Stimulated activated CD8-positive, alpha-beta memory T cell treated with anti-CD3 and anti-CD28 coated beads, Interleukin-4, amount 100 ng/mL, for 48 hours (primary cell): ENCODE measurements at regions not wholly inside any gene's neighbourhood (a gene's known extent, or its start where the extent isn't known, plus 50 kb on each side); places are given as distances from the start of the nearest gene placed in this dataset.

ENCODE experiments used
- DNase-seq: peaks from one replicate; pipeline ENCODE4 v3.0.0-alpha.2; 2020

DNA sequence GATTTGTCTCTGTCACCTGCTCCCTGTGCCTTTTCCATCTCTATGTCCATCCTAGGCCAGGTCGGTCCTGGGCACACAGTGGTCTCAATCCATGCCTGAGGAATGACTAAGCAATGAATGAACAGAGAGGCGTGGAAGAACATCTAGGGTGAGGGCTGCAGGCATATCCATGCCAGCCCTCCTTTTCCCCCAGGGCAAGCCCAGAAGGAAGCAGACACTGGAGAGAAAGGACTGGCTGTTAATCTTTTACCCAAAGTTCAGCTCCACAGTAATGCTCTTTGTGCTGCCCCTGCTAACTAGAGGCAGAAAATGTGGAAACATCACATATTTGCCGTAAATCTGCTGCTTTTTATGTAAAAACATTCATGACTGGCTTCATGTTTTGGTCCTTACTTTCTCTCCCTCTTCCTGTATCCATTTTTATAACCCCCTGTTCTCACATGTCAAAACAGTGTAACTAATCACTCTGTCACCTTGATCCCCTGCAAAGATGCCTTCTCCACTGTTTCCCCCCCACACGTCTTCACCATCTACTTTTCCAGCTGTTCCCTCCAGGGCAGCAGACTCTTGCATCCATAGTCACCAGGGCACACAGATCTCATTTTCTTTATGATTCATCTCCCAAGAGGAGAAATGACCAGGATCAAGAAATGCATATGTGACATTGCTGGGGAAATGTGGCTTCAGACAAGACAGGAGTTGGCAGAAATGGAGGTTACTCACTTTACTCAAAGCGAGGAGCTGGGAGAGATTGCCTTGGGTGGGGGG is 166.4 kb upstream of the PROX1 start:
- no peak for DNase-seq

DNA sequence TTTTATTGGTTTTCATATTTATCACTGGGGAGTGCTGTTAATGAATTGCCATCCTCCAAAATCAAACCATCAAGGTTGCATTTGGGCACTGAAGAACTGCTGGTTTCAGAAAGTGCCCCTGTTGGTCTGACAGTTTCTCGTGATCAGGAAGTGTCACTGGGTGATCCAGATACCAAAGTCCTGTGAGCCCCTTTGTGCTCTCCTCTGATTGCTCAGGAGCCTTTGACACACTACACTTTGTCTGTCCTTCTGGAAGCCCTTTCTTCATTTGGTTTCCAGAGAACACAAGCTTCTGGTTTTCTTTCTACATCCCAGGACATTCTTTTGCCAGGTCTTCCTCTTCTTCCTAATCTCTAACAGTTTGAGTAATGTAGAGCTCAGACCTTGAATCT is 165.8 kb upstream of the PROX1 start:
- no peak for DNase-seq

DNA sequence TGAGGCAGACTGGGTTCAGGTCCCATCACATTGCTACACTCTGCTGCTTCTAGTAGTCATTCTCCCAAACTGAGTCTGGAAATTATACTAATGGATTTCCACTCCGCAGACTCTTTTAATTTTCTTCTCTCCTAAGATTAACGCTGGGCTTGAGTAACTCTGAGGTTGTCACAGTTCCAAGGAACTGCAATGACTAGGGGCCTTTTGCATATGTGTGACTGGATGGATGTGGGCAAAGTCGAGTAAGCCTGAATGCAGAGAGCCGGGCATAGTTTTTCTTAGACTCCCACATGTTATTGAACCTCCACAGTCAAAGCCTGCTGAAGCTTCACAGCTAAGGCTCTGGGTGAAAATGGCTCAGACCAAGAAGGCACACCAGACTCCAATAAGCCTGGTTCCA is 160.9 kb upstream of the PROX1 start:
- no peak for DNase-seq

DNA sequence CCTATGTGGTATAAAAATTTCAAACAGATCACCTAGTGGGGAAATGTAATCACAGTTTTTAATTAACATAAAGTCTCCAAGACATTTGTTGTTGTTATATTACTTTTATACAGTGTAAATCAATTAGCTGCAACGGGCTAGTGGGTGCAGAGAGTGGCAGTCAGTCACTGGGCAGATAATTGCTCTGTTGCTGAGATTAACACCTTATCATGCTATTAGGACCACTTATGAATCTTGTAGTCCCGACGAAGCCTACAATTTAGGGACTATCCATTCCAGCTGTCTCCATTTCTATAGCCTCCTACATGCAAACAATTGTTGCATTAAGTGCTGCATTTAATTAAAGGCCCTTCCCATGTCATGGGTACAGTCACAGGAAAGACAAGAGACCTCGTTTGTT is 158.9 kb upstream of the PROX1 start:
- DNase-seq, result no peak

DNA sequence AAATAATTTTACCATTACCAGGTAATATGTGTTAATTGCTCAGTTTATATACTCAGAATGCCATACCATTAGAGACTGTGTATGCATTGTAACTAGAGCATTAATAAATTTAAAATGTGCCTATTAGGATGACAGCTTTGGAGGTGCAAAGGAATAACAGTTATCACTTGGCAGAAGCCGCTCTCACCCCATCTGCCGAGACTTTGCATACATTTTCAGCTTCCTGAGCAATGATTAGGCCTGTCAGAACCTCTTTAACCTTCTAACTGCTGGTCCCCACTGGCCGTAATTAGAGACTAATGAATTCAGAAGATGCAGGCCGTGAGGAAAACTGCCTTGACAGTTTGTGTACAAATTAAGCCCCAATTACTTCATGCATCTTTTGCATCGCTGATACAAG is 158.0 kb upstream of the PROX1 start:
- no peak for DNase-seq

DNA sequence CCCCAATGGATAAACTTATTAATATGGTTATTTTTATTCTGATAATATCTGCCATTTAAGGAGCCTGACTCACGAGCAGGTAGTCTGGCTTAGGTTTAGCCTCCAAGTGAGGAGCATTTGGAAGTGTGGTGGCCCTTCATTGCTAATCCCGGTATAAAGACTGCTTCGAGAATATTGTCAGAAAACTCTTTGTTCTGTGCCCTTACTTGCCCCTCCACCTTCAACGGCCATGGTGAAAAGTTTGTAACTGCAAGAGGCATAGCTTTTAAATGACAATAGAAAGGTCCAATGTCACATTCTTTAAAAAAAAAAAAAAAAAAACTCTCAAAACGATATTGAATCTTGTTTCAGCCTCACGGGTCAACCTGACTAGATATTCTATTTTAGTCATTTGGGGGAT is 157.4 kb upstream of the PROX1 start:
- DNase-seq, result no peak

DNA sequence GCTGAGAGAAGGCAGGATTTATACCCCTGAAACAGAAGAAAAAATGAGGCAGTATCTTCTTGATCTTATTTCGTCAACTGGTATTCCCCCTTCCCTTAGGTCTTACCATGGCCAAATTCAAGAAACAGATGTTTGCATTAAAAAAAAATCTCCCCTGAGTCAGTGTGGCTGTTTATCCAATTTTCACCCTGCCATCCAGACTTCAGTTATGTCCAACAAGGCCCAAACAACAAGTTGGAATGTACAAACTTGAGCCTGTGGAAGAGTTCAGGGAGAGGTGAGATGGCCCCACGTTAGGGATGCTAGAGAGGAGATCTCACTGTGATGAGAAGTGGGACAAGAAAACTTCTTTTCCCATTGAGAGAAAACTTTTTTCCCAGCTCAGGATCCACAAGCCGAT is 147.2 kb upstream of the PROX1 start:
- DNase-seq, result no peak

DNA sequence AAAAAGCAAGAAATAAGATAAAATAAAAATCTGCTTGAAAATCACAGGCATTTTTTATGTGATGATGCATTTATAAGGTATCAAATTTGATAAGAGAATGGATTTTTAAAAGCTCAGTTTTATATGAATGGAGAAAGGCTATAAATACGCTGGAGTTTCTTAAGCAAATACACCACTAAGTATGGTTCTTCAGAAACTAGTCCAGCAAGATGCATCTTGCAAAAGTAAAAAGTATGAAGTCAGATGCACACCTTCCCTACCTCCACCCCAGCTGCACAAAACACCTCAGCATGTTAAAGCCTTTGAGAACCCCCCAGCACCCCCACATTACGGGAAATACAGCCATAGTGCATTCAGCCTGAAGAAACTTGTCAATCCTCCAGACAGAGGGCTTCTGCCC is 143.1 kb upstream of the PROX1 start:
- no peak for DNase-seq

DNA sequence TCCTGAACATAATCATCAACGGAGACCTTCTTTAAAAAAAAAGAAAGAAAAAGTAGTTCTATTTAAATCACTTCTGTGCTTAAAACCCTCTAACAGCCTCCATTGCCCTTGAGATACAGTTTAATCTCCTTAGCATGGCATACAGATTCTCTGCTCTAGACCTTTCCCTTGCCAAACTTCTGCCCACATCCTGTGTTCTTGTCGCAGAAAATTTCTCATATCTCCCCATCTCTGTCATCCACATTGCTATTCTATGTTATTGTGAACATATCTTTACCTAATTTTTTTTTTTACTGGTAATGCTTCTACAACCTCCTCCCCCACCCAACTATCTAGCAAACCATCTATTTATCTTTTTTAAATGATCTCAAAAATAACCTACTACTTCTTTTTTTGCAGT is 135.7 kb upstream of the PROX1 start:
- no peak for DNase-seq

DNA sequence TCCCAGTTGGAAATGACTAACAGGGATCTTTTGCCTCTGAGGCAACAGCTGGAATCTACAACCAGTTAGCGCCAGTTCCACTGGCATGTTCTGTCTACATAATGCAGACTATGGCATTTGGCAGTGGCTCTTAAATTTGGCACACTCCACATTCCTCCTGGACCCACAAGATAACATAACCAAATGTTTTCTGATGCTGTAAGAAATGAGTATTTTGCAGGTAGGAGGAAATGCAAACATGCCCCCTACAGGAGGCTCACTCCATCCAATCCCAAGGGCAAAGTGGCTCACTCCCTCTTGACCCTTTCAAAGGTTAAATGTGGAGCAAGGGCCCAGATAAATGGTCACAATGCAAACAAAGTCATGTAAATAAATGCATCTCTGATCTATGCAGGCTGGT is 129.2 kb upstream of the PROX1 start:
- no peak for DNase-seq

DNA sequence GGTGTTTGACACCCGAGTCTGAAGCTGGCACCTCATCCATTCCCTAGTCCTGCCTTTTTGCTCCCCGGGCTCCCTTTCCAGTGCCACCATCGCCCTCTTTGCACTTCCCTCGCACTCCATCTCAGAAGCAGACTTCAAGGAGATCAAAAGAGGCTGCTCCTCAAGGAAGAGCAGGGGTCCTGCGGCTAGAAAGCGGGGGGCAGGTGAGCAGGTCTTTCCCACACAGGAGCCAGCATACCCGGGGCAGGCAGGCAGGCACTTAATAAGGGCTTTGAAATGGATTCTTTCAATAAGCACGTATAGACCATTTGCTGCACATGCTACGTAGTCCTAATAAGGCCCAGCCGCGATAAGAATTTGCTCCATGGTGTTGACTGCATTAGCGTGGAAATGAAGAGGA is 125.9 kb upstream of the PROX1 start:
- no peak for DNase-seq

DNA sequence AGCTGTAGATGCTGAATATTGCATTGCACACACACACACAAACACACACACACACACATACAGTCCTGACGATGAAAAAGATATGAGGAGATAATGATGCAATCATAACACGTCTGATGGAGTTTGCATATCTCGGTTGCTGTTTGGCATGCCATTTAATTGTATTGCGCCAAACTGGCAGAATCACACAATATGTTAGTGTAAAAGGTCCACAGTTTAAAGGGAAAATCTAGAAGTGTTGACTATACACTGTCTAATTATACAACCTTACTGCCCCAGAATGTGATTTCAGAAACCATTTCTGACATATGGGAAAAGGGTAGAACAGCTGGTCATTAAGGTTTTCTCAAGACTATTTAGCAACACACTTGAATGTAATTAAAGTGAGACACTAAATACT is 123.7 kb upstream of the PROX1 start:
- DNase-seq, result no peak

DNA sequence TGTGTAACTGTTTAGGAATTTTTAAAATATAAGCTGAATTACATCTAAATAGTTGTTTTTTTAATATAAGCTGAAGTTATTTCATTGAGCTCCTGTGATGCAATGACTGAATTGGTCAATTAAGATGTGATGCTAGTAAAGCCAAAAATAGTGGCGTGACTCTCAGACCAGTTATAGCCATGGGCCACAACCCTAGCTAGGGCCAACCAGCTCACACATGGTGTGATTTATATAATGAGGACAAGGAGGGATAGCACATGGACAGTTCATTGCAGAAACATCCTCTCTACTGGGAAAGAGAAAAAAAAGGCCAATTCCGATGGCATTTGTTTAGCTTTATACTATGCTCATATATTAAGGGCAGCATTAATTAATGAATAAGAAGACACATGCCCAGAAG is 119.3 kb upstream of the PROX1 start:
- no peak for DNase-seq

DNA sequence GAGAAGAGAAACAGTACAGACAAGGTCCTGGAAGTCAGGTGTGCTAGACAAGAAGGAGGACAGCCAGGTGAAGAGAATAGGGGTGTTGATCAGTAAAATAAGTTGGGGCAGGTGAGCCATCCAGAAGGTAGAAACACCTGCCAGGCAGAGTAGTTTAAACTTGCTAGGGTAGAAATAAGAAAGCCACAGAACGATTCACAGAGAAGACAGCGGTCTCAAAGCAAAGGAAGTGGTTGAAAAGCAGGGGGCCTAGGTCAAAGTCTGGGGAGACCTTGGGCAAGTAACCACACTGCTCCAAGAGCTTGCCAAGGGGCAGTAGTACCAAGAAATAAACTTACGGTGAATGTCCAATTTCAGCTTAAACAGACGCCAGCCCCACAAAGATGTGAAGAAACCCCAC is 116.6 kb upstream of the PROX1 start:
- no peak for DNase-seq

DNA sequence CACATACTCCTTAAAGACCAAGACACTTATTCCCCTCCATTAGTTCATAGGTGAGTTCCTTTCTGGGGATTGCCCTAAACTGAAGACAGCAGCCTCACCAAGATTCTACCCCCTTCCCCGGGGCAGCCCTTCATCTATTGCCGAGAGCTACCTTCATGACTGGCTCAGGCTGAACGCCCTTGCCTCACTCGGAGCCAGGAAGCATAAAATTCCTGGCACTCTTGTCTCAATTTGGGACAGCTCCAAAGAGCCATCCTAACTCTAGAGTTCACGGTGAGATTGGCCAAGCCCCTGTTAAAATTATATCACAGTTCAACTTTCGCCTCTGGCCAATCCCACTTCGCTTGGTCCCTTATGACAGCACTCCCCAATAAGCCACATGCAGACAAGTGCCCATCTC is 113.0 kb upstream of the PROX1 start:
- no peak for DNase-seq

DNA sequence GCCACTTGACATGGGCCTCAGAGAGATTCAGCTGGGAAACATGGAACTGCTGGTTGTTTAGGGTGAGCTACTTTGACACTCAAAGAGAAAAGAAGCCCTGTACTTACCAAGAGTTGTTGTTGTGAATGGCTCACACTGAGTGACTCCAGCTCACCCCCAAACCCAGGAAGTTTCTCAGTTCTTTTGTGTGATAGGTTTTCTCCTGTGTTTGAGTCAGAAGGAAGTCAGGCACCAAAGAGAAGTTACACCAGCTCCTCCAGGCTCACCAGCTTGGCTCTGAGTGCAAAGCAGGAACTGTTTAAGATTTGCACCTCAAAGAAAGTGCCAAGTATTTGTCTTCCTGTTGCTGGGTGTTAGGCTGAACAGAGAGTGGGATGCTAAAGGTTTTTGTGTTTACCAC is 111.2 kb upstream of the PROX1 start:
- DNase-seq, result no peak

DNA sequence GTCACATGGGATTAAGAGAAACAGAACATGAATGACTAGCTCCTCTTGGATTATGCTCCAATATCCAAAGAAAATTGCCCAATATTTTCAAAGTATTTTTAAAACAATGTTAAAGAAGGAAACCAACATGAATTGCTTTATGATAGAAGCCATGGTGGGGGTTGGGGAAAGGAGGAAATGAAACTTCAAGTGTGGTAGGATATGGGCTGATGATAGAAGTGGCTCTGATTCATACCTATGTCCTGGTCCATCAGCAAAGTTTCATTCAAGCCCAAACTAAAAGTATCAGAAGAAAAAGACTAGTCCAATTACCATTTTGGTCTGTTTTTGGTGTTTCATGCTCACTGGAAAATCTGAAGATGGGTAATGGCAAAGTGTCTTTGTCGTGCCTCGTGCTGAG is 104.2 kb upstream of the PROX1 start:
- no peak for DNase-seq

DNA sequence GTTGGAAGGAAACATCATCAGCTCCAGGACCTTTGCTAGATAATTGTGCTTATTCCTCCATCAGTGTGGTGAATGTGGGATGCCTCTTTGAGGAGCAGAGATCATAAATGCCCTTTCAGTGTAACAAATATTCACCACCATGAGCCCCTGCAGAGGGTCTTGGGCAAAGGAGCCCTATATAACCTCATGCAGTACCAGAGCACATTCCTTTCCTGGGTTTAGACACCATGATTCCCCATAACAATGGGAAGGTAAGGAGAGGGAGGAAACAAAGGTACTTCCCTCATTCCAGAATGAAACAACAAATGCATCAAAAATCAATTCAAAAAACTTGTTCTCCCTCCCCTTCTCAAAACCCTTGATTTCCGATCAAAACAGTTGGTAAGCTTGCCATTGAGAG is 103.4 kb upstream of the PROX1 start:
- no peak for DNase-seq

DNA sequence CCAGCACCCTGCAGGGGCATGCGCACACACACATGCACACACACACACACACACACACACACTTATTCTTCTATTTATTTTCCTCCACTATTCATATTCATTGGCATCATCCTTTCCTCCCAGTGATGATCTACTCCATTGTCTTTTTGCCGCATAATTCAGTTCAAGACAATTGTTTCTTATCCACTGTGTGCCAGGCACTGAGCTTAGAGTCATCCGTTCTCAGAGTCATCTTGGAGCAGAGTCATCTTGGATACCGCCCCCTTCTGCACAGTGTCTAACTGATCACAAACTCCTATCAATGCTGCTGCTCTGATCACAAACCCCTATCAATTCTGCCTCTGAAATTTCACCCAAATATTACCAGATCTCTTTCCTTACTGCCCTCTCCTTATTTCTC is 102.8 kb upstream of the PROX1 start:
- DNase-seq, result no peak

DNA sequence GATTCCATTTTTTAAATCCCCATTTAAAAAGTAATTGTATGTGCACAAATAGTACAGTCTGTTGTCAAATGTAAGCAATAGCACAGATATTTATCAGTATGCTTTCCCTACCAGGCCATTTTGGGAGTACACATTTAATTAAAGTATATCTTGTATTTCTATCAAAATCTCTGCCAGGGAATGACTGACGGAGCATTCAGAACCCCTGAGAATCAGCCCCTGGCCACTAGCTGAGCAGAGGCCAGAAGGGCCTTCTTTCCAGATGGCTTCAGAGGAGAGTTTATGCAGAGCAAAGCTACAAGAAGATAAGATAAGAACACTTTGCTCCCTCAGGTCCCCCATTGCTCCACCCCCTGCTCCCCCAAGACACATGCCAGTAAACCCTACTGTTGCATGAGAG is 99.9 kb upstream of the PROX1 start:
- DNase-seq, result no peak

DNA sequence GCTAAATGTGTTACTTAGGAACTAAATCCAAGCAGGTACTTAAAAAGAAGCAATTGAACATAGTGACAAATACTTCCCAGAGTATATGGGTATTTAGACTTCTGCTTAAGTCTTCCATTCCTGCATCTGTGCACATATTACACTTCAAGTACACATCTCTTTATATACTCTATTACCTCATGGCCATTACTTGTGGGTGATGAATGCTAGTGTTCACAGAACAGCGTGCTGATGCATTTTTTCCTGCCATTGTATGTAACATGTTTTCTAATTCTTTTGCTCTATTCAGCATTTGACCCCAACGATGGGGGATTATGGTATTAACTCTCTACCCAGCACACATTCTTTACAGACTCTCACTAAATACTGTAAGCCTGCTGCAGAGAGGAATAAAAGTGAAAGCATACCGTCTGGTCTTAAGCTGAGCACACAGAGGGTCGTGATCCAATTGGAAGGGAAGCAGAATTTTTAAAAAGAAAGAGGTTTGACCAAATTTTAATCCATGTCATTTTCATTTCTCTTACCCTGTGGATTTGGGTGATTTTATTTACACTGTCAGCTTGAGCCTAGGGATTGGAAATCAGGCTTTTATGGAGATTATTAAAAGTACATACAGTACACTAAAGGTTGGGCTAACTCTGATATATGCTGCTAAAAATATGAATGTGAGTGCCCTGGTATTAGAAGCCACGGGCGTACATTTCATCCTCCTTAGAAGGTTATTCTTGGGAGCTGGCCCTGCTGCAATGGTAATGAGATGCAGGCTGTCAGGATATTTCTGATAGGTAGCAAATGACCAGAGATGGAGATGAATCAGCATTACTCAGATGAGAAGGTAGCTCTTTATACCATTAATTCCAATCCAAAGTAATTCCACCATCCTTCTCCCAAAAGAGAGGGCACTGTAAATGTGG is 95.5 kb upstream of the PROX1 start:
- DNase-seq, result no peak

DNA sequence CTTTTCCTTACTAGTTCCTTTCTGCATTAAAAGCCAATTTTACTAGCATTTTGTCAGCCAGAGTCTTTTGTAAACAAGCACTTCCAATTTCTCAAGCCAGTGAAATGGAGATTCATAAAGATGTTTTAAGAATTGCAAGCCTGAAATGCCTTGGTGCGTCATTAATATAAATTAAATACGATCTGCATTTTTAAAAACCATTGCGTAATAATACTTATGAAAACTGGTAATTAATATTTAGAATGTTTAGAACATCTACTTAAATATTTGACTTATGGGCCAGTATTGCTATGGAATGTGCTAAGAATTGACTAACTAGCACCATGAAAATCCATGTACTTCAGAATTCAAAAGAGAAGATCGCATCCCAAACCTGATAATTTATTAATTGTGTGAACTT is 89.1 kb upstream of the PROX1 start:
- no peak for DNase-seq

DNA sequence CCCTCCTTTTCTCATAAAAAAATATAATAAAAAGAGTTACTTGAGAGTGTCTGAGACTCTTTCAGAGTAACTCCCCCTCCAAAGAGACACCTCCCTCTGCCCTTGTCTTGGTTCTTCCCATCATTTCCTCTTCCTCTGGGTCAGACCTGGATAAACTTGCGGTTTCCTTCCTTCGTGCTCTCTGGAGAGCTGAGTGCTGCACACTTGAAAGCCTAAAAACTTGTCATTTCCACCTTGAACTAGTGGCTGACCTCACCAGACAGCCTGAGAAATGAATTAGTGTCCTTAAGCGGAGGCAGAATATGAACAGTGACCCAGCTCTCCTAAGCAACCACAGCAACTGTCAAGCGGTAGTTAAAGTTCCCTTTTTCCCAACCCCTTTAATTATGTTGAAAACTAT is 88.4 kb upstream of the PROX1 start:
- DNase-seq, result no peak

DNA sequence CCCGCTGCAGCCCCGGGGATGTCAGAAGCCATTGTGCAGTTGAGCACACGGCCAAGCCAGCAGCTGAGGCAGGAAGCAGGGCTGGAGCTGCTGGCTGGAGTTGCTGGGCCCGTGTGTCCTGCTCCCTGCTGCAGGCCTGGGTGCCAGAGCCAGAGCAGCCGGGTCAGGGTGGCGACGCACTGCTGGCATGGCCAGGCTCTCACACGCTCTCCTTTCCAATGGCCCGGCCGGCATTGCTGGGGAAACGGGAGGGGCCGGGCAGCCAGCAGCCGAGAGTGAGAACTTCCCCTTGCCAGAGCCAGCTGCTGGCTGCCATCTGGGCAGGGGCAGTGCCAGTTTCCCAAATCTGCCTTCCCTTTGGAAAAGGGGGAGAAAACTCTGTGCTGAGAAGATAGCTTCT is 82.4 kb upstream of the PROX1 start:
- no peak for DNase-seq

DNA sequence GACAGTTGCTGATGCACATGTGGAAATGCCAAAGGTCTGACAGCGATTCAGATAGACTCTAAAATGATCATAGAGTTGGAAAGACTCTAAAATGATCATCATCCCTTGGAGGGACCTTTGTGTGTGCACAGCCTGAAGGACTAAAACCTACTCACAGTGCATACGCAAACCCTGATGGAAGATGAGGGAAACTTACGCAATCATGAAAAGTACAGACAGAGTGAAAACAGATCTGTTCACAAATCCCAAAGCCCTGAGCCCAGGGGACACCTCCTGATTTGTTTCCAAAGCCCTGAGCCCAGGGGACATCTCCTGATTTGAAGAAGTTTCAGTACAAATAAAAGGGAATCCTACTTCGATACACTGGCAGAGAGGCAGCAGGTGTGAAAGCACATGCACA is 79.3 kb upstream of the PROX1 start:
- no peak for DNase-seq
